IPS-NIHi7 (cell line): ENCODE measurements at regions not wholly inside any gene's neighbourhood (a gene's known extent, or its start where the extent isn't known, plus 50 kb on each side); places are given as distances from the start of the nearest gene placed in this dataset.

Experiments
- DNase-seq: peaks from one replicate; pipeline ENCODE4 v3.0.0; 2012; ENCODE audit warnings: mixed read lengths; ENCODE audit errors: extremely low spot score

DNA sequence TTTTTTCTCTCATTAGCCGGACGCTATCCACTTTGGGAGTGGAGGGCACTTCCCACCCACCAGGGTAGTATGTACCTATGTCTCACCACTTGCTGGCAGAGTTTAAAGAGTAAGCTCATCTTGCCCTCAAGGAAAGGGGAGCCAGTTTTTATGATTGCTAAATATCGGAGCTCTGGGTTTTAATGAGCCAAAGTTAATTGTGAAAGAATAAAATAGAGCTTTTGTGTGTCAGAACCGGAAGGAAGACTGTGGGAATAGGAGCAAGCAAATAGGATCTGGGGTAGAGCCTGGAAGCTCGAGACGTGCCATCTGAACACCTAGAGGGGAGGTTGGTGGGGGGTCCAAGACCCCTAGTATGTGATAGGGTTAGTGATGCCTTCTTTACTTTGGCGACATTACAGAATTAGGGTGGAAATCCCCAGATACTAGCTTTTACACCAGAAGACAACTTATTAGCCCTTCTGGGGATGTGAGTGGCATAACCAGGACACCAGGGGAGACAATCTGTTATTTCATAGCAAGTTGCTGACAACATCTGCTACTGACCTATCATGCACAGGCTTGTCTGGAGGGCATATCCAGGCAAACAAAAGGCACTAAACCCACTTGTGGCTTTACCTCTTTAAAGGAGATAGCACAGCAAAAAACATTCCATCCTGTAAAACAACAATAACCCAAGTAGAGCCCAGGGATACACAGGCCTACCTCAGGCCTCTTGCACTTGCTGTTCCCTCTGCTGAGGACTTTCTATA lies 333.8 kb downstream of the ZNF621 start:
- DNase-seq: no peak

DNA sequence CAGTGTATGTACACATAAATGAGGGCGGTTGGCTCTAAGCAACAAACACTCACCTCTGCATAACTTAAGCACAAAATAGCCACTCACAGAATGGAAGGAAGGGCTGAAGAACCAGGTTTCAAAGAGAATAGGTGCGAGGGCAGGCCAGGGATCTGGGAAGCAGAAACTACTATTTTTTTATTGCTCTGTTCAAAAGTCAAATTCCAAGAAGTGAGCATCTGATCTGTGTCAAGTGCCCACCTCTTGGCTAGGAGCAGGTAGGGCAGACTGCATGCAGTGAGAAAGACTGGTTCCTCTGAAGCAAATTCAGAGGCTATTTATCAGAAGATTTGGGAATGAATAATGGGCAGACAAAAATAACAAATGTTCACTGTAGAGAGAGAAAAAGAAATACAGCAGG lies 336.4 kb upstream of the CTNNB1 start:
- DNase-seq: no peak

DNA sequence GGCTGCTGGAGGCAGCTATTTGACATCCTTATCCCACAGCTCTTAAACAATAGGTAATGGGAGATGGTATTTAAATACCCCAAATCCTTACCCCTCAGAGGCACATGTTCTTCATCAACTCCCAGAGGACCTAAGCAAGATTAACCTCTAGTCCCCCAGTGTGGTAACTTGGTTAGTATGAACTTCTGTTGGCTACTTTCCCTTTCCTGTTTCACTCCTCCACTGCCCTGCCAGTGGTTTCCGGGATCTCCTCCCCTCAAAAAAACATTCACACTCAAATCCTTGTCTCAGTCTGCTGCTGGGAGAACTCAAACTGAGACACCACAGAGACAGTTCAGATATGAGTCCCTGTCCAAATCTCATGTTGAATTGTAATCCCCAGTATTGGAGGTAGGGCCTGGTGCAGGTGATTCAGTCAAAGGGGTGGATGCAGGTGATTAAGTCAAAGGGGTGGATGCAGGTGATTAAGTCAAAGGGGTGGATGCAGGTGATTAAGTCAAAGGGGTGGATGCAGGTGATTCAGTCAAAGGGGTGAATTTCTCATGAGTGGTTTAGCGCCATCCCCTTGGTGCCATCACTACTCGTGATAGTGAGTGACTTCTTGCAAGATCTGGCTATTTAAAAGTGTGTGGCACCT lies 335.0 kb upstream of the CTNNB1 start:
- DNase-seq: no peak

DNA sequence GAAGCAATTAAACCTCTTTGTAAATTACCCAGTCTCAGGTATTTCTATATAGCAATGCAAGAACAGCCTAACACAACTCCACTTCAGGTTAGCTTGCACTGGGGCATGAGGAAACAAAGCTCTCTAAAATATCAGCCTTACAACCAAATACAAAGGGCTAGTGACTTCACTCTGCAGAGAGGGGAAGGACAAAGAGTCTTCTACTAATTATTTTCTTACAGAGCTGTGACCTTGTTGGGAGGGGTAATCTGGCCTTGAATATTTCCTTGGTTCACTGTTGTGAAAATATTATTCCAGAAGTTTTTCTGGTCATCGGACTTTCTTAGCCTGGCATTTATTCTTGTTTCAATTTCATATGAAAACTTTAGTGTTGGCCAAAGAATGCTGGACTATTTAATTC lies 334.4 kb upstream of the CTNNB1 start:
- no peak for DNase-seq

DNA sequence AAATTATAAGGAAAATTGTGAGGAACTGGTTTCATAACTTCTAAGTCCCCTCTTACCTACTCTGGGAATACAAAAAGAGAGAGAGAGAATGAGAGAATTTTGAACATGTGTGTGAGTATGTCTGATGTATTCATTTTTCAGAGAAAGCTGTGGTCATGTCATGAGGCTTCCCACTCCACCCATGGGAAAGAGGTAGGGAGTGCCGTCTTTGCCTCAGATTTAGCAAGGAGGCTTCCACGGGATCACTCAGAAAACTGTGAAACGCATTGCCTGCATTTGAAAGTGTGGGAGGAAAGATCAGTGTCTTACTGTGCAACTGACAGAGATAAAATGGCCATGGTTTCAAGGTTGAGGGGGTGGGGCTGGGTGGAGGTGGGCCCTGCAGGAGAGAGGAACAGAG lies 331.5 kb upstream of the CTNNB1 start:
- DNase-seq: no peak

DNA sequence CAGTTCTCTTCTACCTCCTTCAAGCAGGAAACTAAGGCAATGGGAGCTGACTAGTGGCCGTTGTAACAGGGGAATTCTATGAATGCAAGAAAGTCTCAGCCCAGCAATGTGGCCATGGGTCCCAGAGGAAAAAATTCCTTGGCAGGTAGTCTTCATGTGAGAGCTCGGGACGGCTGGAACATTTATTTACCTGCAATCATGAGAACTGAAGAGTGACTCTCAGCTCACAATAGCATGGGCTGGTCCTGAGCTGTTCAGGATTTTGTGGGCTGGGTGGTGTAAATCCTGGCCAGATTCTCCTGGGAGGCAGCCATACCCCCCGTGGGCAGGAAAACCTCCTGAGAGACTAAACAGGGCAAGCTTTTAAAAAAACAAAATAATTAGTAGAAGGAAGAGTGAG lies 330.3 kb upstream of the CTNNB1 start:
- no peak for DNase-seq

DNA sequence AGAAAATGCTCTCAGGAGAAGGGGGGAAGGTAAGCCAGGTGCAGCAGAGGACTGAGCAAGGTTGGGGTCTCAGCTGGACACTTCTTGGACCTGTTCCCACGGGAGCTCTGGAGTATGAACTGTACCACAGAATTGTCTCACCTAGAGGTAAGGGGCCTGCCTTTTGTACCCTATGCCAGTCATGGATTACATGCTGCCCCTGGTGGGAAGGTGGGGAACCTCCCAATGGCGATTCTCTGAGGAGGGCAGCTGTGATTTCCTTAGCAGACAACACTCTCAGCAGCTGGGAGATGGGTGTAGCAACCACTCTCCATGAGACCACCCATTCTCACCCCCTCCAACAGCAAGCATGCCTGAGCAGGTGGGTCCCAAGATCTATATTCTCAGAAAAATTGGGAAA lies 329.4 kb upstream of the CTNNB1 start:
- peak; percentile 40 for DNase-seq

DNA sequence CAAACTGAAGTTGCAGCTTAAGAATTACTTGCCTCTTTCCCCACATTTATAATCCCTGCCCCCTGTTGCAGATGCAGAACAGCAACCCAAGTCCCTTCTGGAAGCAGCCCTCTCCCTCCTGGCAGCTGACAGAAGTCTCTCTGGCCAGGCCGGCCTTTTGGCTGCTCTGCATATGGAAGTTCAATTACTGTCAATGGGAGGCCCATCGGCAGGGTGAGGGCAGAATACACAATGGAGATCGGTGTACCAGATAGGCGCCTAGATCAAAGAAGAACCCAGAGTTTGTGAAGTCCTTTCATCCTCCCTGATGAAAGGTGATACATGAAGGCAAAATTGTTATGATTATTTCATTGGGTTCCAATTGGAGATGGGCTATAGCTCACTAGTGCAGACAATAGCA lies 327.9 kb upstream of the CTNNB1 start:
- peak; percentile 63 for DNase-seq

DNA sequence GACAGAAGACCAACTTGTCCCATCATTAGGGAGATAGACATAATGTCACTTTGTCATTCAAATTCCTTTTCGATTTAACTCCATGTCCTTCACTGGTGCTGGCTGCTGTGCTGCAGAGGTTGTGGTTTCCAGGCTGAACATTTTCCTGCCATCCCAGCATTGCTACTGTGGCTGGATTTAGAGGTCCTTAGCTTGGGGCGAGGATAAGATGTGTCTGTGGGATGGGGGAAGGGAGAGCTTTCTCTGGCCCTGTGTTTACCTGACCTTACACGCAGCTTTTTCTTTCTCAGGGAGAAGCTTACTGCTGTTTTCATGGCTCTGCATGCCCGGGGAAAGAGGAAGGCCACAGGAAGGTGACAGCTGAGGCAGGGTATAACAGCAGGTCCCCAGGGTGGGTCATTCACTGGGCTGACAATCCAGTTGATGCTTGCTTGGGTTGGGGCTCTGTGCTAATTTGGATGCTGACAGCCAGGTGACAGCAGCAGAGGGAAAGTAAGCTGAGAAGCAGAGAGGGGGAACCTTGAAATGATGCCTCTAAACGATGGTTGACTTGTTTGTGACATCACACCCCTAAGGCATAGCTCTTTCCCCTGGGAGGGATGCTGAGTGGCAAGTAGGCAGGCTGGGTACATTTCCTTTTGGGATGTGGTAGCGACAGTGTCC lies 326.9 kb upstream of the CTNNB1 start:
- DNase-seq: no peak

DNA sequence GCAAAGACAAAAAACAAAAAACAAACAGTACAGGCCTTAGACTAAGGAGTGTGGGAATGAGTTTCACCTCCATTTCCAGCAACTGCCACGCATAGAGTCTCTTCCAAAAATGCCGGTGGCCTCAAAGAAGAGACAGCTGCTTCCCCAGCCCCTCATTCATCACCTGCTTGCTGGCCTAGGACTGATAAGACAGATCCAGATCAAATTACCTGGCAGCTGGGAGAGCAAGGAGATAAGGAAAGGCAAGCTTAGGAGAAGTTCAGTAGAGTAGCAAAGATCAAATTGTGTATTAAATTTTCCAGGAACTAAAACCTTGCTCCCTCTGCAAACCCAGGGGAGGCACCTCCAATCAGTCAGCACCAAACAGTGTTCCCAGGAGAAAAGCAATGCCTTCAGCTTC lies 325.8 kb upstream of the CTNNB1 start:
- DNase-seq: no peak

DNA sequence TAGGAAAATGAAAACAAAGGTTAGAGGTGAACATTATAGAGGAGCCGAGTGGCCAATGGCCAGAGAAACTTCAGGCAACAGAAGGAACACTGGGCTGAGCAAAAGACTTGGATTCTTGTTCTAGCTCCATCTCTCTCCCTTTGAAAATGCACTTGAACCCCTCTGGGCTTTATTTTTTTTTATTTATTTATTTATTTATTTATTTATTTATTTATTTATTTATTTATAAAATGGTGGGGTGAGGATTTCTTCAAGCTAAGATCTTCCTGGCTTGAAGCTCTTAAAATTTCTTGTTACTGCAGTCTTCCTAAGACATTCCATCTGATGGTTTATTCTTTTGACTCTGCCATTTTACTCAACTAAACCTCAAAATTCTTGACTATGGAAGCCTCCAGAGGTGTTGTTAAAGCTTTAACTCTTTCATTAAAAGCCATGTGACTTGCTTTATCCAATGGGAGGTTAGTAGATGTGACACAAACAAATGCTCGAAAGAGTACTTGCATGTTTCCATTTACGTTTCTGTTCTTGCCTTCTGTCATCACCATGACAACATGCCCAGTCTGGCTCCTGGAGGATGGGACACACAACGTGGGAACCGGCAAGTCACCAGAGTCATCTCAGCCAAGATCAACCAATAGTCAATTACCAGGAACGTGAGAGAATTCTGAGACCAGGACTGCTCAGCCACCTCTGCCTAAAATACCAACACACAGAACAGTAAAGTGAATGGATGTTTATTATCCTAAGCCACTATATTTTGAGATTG lies 325.2 kb upstream of the CTNNB1 start:
- DNase-seq: no peak

DNA sequence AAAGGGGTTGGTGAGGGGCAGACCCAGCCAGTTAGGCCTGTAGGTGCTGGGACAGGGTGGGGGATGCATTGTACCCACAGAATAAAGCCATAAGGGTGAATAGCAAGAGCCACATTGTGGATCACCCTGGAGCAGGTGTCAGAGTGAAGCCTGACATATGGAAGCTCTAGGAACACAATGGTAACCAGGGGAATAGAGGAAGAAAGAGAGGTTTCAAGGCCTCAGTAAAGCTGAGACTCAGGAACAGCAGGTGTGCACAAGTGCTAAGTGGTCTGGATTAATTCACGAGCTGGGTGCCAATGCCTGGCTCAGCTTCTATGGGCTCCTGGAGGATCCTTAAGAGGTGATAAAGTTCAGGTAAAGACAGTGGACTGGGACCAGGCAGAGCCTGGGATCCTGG lies 323.7 kb upstream of the CTNNB1 start:
- DNase-seq: no peak

DNA sequence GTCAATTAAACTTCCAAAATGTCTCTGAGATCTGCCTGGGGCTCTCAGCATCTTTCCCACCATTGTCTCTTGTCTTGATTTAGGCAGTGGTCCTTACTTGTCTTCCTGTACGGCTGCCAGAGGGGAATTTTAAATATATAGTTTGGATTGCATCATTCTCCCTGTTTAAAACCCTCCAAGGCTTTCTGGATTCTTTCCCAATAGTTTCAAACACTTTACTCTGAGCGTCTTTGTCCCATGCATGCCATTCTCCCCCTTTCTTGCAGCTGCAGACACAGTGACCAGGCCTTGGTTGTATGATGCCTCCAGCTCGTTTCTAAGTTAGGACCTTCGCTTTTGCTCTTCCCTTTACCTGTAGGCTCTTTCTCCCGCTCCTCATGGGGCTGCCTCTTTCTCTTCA lies 323.3 kb upstream of the CTNNB1 start:
- DNase-seq: no peak

DNA sequence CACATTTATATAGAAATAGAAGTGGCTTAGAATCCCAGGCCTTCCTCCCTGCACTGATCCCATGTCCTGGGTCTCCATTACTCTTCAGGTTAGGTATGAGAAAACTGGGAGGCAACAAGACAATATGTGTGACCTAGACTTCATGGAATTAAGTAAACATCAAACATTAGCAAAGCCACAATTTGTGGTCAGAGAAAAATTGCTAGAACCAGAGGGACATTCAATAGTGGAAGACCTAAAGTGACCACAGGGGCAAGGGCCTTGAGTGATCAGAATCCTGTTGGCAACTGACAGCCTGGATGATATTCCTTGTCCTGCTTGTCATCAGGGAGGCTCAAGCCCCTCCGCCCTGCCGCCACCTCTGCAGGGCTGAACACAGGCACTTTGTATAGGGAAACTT lies 322.8 kb upstream of the CTNNB1 start:
- DNase-seq: no peak

DNA sequence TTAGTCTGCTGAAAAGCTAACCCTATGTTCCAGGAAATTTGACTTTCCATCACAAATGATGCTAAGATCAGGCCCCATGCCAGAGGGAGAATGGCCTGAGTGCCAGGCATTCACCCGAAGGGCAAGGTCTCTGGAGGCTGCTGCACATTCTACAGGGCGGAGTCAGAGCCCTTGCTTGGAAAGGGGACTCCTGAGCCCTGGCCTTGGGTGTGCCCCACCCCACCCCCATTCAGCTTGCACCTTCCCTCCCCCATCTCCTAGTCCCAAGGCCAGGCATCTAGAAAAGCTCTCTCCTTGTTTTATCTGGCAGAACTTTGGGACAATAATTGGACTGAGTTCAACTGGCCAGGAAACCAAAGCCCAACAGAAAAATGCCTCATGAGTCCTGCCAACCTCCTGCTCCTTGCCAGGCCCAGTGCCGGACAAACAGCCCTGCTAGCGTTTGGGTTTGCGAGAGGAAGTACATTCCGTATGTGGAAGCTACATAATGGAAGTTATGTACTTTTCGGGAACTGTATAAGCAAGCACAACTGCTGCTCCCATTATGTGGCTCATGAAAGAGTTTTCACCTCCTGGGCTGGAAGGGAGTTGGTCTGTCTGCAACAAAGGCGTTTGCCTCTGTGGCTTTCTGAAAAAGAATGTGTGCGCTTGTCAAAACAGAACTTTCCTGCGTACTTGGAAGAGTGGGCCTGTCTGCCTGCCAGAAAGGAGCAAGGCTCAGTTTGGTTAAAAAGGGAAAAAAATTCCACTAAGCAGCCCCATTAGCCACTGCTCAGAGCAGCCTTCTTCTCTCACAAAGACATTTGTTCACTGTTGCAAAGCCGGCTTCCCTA lies 321.5 kb upstream of the CTNNB1 start:
- no peak for DNase-seq

DNA sequence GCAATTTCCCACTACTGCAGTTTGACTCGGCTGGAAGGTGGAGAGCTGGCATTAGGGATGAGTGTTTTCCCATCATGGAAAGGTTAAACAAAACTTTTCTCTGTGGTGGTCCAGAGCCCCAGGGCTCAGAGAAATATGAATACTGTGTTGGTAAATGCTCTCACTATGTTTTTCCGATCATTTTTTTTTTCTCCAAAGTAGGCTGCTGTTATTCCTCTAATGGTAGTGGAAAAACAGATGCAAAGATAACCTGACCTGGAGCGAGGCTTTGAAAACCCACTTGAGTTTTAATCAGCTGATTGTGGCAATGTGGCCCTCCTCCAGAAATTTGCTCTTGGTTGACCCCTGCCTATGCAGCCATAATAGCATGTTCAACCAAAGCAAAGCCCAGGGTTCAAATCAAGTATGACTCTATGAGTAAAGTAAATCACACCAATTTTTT lies 320.8 kb upstream of the CTNNB1 start:
- DNase-seq: no peak

DNA sequence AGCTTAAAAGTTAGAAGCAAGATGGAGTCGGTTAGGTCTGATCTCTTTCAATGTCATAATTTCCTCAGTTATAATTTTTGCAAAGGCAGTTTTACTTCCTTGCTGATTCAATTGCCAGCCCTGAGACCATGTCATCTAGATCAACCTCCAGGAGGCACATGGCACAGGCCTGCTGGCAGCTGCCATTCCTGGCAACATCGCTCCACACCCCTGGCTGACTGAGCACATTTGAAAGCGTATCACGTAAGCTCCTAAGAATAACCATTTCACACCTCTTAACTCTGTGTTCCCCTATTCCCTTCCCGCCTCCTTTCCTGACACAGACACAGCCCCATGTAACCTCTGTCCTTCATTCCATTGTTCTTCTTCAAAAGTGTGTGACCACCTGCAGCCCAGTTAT lies 313.9 kb upstream of the CTNNB1 start:
- DNase-seq: no peak

DNA sequence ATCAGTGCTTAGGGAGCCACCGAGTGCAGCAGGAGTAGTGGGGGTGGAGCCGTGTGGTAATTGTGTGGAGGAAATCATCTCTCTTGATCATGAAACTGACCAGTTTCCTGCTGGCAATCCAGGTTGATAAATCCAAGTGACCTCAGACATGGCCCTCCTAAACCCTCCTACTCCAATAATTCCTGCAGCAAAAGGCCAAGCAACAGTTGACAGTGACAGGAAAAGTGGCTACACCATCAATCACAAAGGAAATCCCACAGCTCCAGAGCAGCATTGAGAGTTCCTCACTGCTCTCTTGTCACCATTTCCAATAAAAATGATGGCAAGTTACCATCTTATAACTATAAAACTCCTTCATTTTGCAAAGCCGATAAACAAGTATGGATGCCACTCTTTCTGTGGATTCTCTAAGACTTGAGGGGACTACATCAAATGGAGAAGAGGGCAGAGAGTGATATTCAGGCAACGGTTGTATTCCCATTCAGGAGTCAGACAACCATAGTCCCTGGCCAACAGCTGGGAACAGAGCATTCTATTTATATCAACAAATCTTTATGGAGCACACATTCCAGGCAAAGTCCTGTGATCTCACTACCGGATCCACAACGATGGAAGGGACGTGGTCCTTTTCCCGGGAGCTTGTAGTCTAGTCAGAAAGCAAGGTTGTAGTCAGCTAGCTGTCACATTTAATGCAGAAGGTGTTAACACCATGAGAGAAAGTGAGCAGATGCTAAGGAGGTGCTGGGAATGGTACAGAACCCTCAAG lies 312.5 kb upstream of the CTNNB1 start:
- DNase-seq: no peak

DNA sequence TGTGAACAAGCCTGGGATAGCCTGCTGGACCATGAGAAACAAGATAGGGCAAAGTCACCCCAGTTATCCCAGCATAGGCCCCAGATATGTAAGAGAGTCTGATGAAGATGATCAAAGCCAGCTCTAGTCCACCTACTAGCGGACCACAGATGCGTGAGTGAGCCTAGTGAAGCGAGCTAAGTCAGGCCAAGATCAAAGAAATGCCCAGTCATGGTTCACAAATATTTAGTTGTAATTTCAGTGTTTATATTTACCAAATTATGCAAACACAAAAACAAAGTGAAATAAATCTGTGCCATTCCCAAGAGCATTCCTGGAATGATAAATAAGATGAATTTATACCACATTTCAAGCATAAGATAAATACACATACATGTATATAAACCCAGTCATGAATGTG lies 308.1 kb upstream of the CTNNB1 start:
- no peak for DNase-seq

DNA sequence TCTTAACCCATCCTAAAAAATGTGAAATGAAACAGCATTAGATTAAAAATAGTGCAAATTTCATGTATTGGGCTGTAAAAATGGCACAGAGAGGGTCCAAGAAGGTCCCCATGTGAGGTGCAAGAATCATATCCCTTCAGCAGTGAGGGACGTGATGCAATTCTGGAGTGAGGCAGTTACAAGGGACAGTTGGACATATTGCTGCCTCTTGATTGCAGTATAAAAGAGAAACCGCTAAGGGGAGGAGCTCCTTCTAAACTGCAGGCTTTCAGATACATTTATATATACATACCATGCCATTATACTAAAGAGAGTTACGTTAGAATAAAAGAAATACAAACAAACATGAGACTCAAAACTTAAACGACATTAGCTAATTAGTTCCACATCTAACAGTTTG lies 304.2 kb upstream of the CTNNB1 start:
- DNase-seq: no peak

DNA sequence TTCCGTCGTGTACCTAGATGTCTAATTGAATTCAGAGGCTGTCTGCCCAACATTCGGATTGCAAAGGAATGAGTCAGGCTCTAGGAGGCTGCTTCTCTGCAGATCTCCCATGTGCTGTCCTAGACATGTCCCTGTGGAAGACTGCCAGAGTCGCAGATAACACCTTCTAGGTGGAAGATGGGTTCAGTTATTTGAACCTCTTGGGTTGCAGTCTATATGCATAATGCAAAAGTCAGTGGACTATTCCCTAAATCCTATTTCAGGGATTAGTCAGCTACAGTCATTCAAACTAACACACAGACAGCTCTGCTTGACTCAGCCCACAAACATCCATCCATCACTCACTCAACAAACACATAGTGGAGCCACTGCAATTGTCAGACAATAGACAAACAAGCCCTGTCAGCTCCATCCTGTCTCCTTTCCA lies 300.0 kb upstream of the CTNNB1 start:
- no peak for DNase-seq
